ENCODE measurements at regions not wholly inside any gene's neighbourhood (a gene's known extent, or its start where the extent isn't known, plus 50 kb on each side); places are given as distances from the start of the nearest gene placed in this dataset.

GRCh38 chr13:105089858-105090643 lies 1445.4 kb downstream of the EFNB2 start:
- no peak overlapping the region for H3K4me3 ChIP-seq (ENCODE audit: low read length)
- TF ChIP-seq ZNF274 (IDR thresholded peaks at IDR 0.05; ENCODE audit: low read depth, low read length), result no peak

GRCh38 chr13:105087945-105088344 lies 1447.5 kb downstream of the EFNB2 start:
- TF ChIP-seq ZNF274 (IDR thresholded peaks at IDR 0.05; ENCODE audit: low read depth, low read length), result no peak
- H3K4me3 ChIP-seq (ENCODE audit: low read length), result no peak overlapping the region

- H3K4me3 ChIP-seq (ENCODE audit: low read length), result no peak overlapping the region
- TF ChIP-seq ZNF274 (IDR thresholded peaks at IDR 0.05; ENCODE audit: low read depth, low read length), result no peak
These were observed 1450.5 kb downstream of the EFNB2 start for GRCh38 chr13:105084931-105085330.

GRCh38 chr13:105083992-105084391 lies 1451.5 kb downstream of the EFNB2 start:
- H3K4me3 ChIP-seq (ENCODE audit: low read length), result no peak overlapping the region
- TF ChIP-seq ZNF274 (IDR thresholded peaks at IDR 0.05; ENCODE audit: low read depth, low read length), result no peak

- no peak overlapping the region for H3K4me3 ChIP-seq (ENCODE audit: low read length)
- no peak for TF ChIP-seq ZNF274 (IDR thresholded peaks at IDR 0.05; ENCODE audit: low read depth, low read length)
These were observed 1460.7 kb downstream of the EFNB2 start for GRCh38 chr13:105074755-105075154.

GRCh38 chr13:105073041-105073440 lies 1462.4 kb downstream of the EFNB2 start:
- no peak overlapping the region for H3K4me3 ChIP-seq (ENCODE audit: low read length)
- no peak for TF ChIP-seq ZNF274 (IDR thresholded peaks at IDR 0.05; ENCODE audit: low read depth, low read length)

- TF ChIP-seq ZNF274 (IDR thresholded peaks at IDR 0.05; ENCODE audit: low read depth, low read length), result no peak
- no peak overlapping the region for H3K4me3 ChIP-seq (ENCODE audit: low read length)
These were observed 1465.0 kb downstream of the EFNB2 start for GRCh38 chr13:105070452-105070851.

GRCh38 chr13:105069106-105069505 lies 1466.4 kb downstream of the EFNB2 start:
- H3K4me3 ChIP-seq (ENCODE audit: low read length), result no peak overlapping the region
- TF ChIP-seq ZNF274 (IDR thresholded peaks at IDR 0.05; ENCODE audit: low read depth, low read length), result no peak

GRCh38 chr13:105063676-105064075 lies 1471.8 kb downstream of the EFNB2 start:
- no peak overlapping the region for H3K4me3 ChIP-seq (ENCODE audit: low read length)
- TF ChIP-seq ZNF274 (IDR thresholded peaks at IDR 0.05; ENCODE audit: low read depth, low read length), result no peak

- H3K4me3 ChIP-seq (ENCODE audit: low read length), result no peak overlapping the region
- TF ChIP-seq ZNF274 (IDR thresholded peaks at IDR 0.05; ENCODE audit: low read depth, low read length), result no peak
These were observed 1475.7 kb downstream of the EFNB2 start for GRCh38 chr13:105059786-105060185.

GRCh38 chr13:105058517-105058916 lies 1476.9 kb downstream of the EFNB2 start:
- TF ChIP-seq ZNF274 (IDR thresholded peaks at IDR 0.05; ENCODE audit: low read depth, low read length), result no peak
- no peak overlapping the region for H3K4me3 ChIP-seq (ENCODE audit: low read length)

GRCh38 chr13:105052711-105053110 lies 1482.8 kb downstream of the EFNB2 start:
- TF ChIP-seq ZNF274 (IDR thresholded peaks at IDR 0.05; ENCODE audit: low read depth, low read length), result no peak
- no peak overlapping the region for H3K4me3 ChIP-seq (ENCODE audit: low read length)

- H3K4me3 ChIP-seq (ENCODE audit: low read length), result no peak overlapping the region
- no peak for TF ChIP-seq ZNF274 (IDR thresholded peaks at IDR 0.05; ENCODE audit: low read depth, low read length)
These were observed 1484.8 kb downstream of the EFNB2 start for GRCh38 chr13:105050686-105051085.

- no peak overlapping the region for H3K4me3 ChIP-seq (ENCODE audit: low read length)
- TF ChIP-seq ZNF274 (IDR thresholded peaks at IDR 0.05; ENCODE audit: low read depth, low read length), result no peak
These were observed 1486.8 kb downstream of the EFNB2 start for GRCh38 chr13:105048677-105049076.

GRCh38 chr13:105047676-105048295 lies 1487.7 kb downstream of the EFNB2 start:
- no peak overlapping the region for H3K4me3 ChIP-seq (ENCODE audit: low read length)
- TF ChIP-seq ZNF274 (IDR thresholded peaks at IDR 0.05; ENCODE audit: low read depth, low read length), result no peak

All from GM08714 (cell line).